Dendritic cell treated with granulocyte-macrophage colony-stimulating factor and Interleukin-4, amounts not matched to agents 40 ng/mL and 50 ng/mL, for 4 days (primary cell): ENCODE measurements at regions not wholly inside any gene's neighbourhood (a gene's known extent, or its start where the extent isn't known, plus 50 kb on each side); places are given as distances from the start of the nearest gene placed in this dataset.

Experiments used
- H3K27ac Mint-ChIP-seq: one replicate; pipeline ENCODE4 v1.8.0; 2022; ENCODE audit warnings: mild to moderate bottlenecking, mixed read lengths
- H3K27me3 Mint-ChIP-seq: one replicate; pipeline ENCODE4 v1.8.0; 2022; ENCODE audit warnings: mild to moderate bottlenecking, mixed read lengths
- H3K36me3 Mint-ChIP-seq: one replicate; pipeline ENCODE4 v1.8.0; 2022; ENCODE audit warnings: low read depth, mixed read lengths
- H3K4me1 Mint-ChIP-seq: one replicate; pipeline ENCODE4 v1.8.0; 2022; ENCODE audit warnings: low read depth, mixed read lengths
- H3K4me3 Mint-ChIP-seq: one replicate; pipeline ENCODE4 v1.8.0; 2022; ENCODE audit warnings: mild to moderate bottlenecking, moderate library complexity, mixed read lengths
- H3K9me3 Mint-ChIP-seq: one replicate; pipeline ENCODE4 v1.8.0; 2022; ENCODE audit warnings: mixed read lengths
- intact Hi-C: fragments of 100-400 bp; cut with micrococcal nuclease; formaldehyde crosslinking; loops from one replicate; pipeline ENCODE4 v1.15.0; 2022

GRCh38 chr2:236766850-236767249 lies 197.2 kb downstream of the ACKR3 start:
- intact Hi-C loops: no loop called here
- no peaks in the 10 kb centered on the region for H3K36me3 Mint-ChIP-seq
- H3K9me3 Mint-ChIP-seq: peaks cover 13% of the 10 kb centered on the region
- H3K4me3 Mint-ChIP-seq: no peak overlapping the region
- peaks cover 10% of the 10 kb centered on the region for H3K4me1 Mint-ChIP-seq
- H3K27ac Mint-ChIP-seq: no peak overlapping the region
- H3K27me3 Mint-ChIP-seq: peaks cover 48% of the 10 kb centered on the region

DNA sequence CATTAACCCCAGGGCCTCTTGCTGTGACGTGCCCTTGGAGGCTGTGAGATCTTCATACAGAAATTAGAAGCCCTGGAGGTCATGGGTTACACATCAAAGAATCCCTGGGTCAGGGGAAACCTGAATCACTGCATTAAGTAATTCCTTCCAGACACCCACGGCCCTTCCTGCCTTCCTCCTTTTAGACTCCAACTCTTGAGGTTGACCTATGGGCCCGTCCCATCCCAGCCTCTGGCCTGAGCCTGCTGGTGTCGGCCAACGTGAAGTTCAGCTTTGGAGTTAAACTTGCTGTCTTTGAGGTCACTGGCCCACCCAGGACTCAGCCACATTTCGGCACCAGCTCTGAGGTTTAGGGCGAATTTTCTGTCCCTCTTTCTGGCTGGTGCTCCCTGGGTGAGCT lies 198.3 kb downstream of the ACKR3 start:
- H3K27me3 Mint-ChIP-seq: peaks cover 59% of the 10 kb centered on the region
- H3K27ac Mint-ChIP-seq: no peak overlapping the region
- H3K9me3 Mint-ChIP-seq: peaks cover 13% of the 10 kb centered on the region
- intact Hi-C loops: no loop called here
- peaks cover 19% of the 10 kb centered on the region for H3K4me1 Mint-ChIP-seq
- no peaks in the 10 kb centered on the region for H3K36me3 Mint-ChIP-seq
- no peak overlapping the region for H3K4me3 Mint-ChIP-seq

GRCh38 chr2:236768393-236769140 lies 198.9 kb downstream of the ACKR3 start:
- Mint-ChIP-seq H3K27ac (no peak overlapping the region), H3K36me3 (no peaks in the 10 kb centered on the region), H3K9me3 (peaks cover 13% of the 10 kb centered on the region), H3K4me1 (peaks cover 19% of the 10 kb centered on the region), H3K4me3 (no peak overlapping the region), H3K27me3 (peaks cover 64% of the 10 kb centered on the region)
- intact Hi-C loops: no loop called here

DNA sequence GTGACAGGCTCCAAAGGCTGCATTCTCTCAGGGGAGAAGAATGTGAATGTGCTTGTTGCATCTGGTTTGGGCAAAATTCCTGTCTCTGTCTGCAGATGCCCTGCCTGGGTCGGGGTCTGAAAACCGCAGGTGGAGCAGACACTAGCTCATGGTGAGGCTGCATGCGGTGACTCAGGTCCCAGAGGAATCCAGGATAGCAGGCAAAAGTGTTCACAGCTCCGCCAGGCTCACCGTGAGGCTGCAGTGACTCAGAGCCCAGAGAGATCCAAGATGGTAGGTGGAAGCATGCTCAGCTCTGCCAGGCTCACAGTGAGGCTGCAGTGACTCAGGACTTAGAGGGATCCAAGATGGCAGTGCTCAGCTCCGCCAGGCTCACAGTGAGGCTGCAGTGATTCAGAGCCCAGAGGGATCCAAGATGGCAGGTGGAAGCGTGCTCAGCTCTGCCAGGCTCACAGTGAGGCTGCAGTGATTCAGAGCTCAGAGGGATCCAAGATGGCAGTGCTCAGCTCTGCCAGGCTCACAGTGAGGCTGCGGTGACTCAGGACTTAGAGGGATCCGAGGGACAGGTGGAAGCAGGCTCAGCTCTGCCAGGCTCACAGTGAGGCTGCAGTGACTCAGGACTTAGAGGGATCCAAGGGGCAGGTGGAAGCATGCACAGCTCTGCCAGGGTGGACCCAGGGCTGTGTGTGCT lies 200.5 kb downstream of the ACKR3 start:
- Mint-ChIP-seq H3K4me3 (no peak overlapping the region), H3K4me1 (peaks cover 19% of the 10 kb centered on the region), H3K27ac (no peak overlapping the region), H3K27me3 (peaks cover 66% of the 10 kb centered on the region), H3K9me3 (peaks cover 13% of the 10 kb centered on the region), H3K36me3 (no peaks in the 10 kb centered on the region)
- intact Hi-C loops: no loop called here

- Mint-ChIP-seq H3K36me3 (no peaks in the 10 kb centered on the region), H3K27me3 (peaks cover 68% of the 10 kb centered on the region), H3K4me3 (no peak overlapping the region), H3K4me1 (peaks cover 21% of the 10 kb centered on the region), H3K9me3 (peaks cover 3% of the 10 kb centered on the region), H3K27ac (no peak overlapping the region)
- intact Hi-C loops: no loop called here
Observed at GRCh38 chr2:236772220-236772837, 202.7 kb downstream of the ACKR3 start.

GRCh38 chr2:236773206-236773605 lies 203.6 kb downstream of the ACKR3 start:
- no peak overlapping the region for H3K27ac Mint-ChIP-seq

GRCh38 chr2:236774171-236774570 lies 204.5 kb downstream of the ACKR3 start:
- intact Hi-C loops: no loop called here
- Mint-ChIP-seq H3K27me3 (peaks cover 70% of the 10 kb centered on the region), H3K4me3 (no peak overlapping the region), H3K9me3 (no peaks in the 10 kb centered on the region), H3K4me1 (peaks cover 18% of the 10 kb centered on the region), H3K36me3 (no peaks in the 10 kb centered on the region), H3K27ac (no peak overlapping the region)

More at GRCh38 chr2:236773206-236773605, 203.6 kb downstream of the ACKR3 start:
- Mint-ChIP-seq H3K9me3 (no peaks in the 10 kb centered on the region), H3K27me3 (peaks cover 71% of the 10 kb centered on the region), H3K4me3 (no peak overlapping the region), H3K36me3 (no peaks in the 10 kb centered on the region), H3K4me1 (peaks cover 19% of the 10 kb centered on the region)
- intact Hi-C loops: no loop called here

DNA sequence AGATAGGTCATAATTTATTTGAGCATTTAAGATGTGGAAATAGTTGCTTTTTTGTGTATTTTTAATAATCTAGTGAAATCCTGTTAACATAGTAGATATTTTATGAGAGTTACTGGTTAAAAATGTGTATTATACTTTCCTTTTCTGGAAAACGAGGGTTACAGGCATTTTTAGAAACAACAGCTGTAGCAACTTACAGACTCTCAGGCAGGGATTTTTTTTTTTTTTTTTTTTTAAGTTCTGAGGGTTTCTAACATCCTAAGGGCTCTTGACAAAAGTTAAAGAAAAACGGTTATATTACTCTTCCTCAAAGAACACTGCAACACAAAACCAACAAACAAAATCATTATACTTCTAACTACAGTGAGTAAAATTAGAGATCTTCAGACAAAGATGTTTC lies 205.9 kb downstream of the ACKR3 start:
- Mint-ChIP-seq H3K4me3 (no peak overlapping the region), H3K4me1 (peaks cover 18% of the 10 kb centered on the region), H3K27ac (no peak overlapping the region), H3K27me3 (peaks cover 60% of the 10 kb centered on the region), H3K36me3 (no peaks in the 10 kb centered on the region), H3K9me3 (no peaks in the 10 kb centered on the region)
- intact Hi-C loops: no loop called here

GRCh38 chr2:236776206-236776605 lies 206.6 kb downstream of the ACKR3 start:
- H3K27me3 Mint-ChIP-seq: peaks cover 55% of the 10 kb centered on the region
- H3K4me1 Mint-ChIP-seq: peaks cover 19% of the 10 kb centered on the region
- H3K9me3 Mint-ChIP-seq: no peaks in the 10 kb centered on the region
- intact Hi-C loops: no loop called here
- no peaks in the 10 kb centered on the region for H3K36me3 Mint-ChIP-seq
- H3K4me3 Mint-ChIP-seq: no peak overlapping the region
- no peak overlapping the region for H3K27ac Mint-ChIP-seq

DNA sequence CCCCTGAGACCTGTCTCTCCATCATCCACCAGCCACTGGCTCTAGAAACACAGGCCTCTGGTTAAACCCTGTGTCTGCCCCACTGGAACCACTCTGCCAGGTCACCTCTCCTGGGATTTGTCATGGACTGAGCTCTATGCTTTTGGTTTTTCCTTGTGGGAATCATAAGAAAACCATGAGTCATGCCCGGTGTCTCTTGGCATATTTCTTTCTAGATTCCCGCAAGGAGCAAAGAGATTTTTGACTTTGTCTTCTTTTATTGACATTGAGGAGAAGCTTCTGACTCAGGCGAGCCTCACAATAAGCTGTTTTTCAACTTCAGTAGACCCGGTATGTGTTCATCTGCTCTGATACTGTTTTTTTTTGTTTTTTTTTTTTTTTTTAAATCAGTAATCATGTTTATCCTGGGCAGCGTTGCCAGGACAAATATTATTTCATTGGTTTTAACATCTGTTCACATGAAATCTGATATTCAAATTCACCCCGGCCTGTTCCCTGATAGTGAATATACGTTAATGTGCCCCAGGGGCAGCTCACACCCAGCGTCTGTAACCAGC lies 207.1 kb downstream of the ACKR3 start:
- H3K4me1 Mint-ChIP-seq: peaks cover 24% of the 10 kb centered on the region
- peaks cover 57% of the 10 kb centered on the region for H3K27me3 Mint-ChIP-seq
- no peak overlapping the region for H3K4me3 Mint-ChIP-seq
- no peaks in the 10 kb centered on the region for H3K9me3 Mint-ChIP-seq
- intact Hi-C loops: no loop called here
- no peaks in the 10 kb centered on the region for H3K36me3 Mint-ChIP-seq
- H3K27ac Mint-ChIP-seq: no peak overlapping the region

DNA sequence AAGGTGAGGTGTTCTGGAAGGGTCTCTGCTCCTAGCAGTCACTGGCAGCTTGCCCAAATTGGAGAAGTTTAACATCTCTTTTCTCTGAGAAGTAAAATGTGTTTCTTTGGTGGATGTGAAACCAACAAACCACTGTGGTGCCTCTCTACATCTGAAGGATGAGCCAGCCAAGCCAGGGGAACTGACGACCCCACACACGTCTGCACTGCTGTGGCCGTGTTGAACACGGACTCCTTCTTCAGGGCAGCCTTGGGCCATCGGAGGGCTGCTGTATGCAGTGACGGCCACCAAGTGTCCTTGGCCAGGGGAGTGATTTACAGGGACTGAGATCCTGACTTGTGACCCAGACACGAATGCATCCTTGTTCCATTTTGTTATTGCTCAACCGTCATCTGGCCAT lies 207.8 kb downstream of the ACKR3 start:
- Mint-ChIP-seq H3K36me3 (no peaks in the 10 kb centered on the region), H3K4me3 (no peak overlapping the region), H3K27ac (no peak overlapping the region), H3K27me3 (peaks cover 57% of the 10 kb centered on the region), H3K4me1 (peaks cover 22% of the 10 kb centered on the region), H3K9me3 (no peaks in the 10 kb centered on the region)
- intact Hi-C loops: no loop called here

DNA sequence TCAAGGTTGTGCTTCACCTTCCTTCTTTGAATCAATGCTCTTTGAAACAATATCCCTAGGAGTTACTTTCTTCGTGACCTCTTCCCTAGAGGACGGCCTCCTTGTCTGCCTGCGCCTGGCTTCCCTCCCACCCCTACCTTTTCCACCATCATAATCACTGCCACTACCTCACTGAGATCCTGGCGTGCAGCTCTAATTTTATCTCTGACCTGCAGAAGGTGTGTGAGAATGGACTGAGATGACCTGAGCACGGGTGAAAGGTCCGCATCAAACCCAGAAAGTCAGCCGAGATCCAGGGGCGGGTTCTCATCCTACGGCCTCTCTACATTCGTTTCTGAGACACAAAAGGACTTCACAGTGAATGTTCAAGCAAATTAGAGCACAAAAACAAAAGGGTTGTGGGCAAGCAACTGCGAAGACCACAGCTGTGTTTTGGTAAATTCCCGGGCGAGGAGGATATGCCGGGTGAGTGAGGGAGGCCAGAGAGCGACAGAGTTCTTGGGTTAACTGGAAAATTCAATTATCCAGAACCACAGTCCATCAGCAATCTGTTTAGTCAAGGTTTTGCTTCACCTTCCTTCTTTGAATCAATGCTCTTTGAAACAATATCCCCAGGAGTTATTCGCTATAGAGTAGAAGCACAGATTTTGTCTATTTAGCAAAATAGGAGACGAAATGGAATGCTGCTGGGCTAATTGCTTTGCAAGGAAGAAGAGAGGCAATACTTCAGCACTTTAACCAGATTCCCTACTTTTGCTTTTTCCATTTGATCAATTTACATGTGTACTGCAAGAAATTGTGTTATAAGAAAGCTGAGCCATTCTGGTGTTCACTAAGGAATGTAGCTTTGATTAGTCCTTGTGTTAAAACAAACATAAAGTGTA lies 212.6 kb downstream of the ACKR3 start:
- H3K27me3 Mint-ChIP-seq: peaks cover 44% of the 10 kb centered on the region
- H3K27ac Mint-ChIP-seq: no peak overlapping the region
- intact Hi-C loops: no loop called here
- peaks cover 21% of the 10 kb centered on the region for H3K9me3 Mint-ChIP-seq
- peaks cover 9% of the 10 kb centered on the region for H3K36me3 Mint-ChIP-seq
- H3K4me1 Mint-ChIP-seq: peaks cover 33% of the 10 kb centered on the region
- H3K4me3 Mint-ChIP-seq: no peak overlapping the region

DNA sequence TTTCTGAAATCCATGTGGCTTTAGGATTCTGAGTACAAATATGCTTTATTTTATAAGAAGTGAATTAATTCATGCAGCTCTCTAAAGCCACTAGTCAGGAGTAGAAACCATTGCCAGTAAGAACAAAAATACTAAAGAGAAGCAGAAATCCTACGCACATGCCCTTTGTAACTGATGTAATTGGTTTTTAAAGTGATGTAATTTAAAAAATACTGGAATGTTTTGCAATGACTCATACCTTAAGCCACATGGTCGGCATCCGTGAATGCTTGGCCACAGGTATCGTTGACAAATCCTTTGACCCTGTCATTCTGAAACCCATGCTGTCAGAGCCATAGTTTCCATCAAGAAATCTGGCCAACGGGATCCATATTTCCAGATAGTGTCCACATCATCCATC lies 213.3 kb downstream of the ACKR3 start:
- Mint-ChIP-seq H3K4me1 (peaks cover 33% of the 10 kb centered on the region), H3K36me3 (peaks cover 16% of the 10 kb centered on the region), H3K4me3 (no peak overlapping the region), H3K9me3 (peaks cover 29% of the 10 kb centered on the region), H3K27ac (no peak overlapping the region), H3K27me3 (peaks cover 38% of the 10 kb centered on the region)
- intact Hi-C loops: no loop called here
